Testis (tissue), 2 donors: ENCODE measurements at regions not wholly inside any gene's neighbourhood (a gene's known extent, or its start where the extent isn't known, plus 50 kb on each side); places are given as distances from the start of the nearest gene placed in this dataset.

Source experiments
- DNase-seq: peaks from one replicate; pipeline ENCODE4 v3.0.0-alpha.2; 2019
- H3K27ac ChIP-seq, 2 donors: fragments of 200-600 bp; sonication (generic); one replicate each; pipeline ENCODE4 v1.5.1; 2019
- H3K27me3 ChIP-seq: fragments of 200-600 bp; sonication (generic); one replicate; pipeline ENCODE4 v1.5.1; 2019
- H3K36me3 ChIP-seq: fragments of 200-600 bp; sonication (generic); one replicate; pipeline ENCODE4 v1.5.1; 2017; ENCODE audit warnings: low read depth; ENCODE audit errors: missing control alignments
- H3K4me1 ChIP-seq: fragments of 200-600 bp; sonication (generic); one replicate; pipeline ENCODE4 v1.5.1; 2019
- H3K4me3 ChIP-seq, 2 donors: fragments of 200-600 bp; sonication (generic); one replicate each; pipeline ENCODE4 v1.5.1; 2017 to 2019
- H3K9me3 ChIP-seq: fragments of 200-600 bp; sonication (generic); one replicate; pipeline ENCODE4 v1.5.1; 2017
- CTCF ChIP-seq, 3 experiments: fragments of 450-650 bp in 2 of 3; fragments of 200-600 bp in 1 of 3; sonication (generic) in 1 of 3; IDR thresholded peaks; one replicate each; pipeline ENCODE4 v1.5.1; 2016 to 2019; ENCODE audit warnings: antibody characterized with exemption in 3 of 3, mild to moderate bottlenecking in 2 of 3, moderate library complexity in 1 of 3
- POLR2A ChIP-seq: fragments of 450-650 bp; IDR thresholded peaks from one replicate; pipeline ENCODE4 v1.6.1; 2017; ENCODE audit warnings: antibody characterized with exemption, mild to moderate bottlenecking, moderate library complexity
- WGBS, 2 donors: methylation state at CpG; one replicate each; pipeline ENCODE4 v1.1.5; 2018; 5-methylcytosine and 5-hydroxymethylcytosine counted together
- intact Hi-C: fragments of 100-400 bp; cut with DNase I; formaldehyde crosslinking; loops from one replicate; pipeline ENCODE4 v1.15.1; 2023; ENCODE audit warnings: low total_unique reads

GRCh38 chr6:165858586-165858985 is 195.5 kb upstream of the PDE10A start:
- no peak overlapping the region for H3K27ac ChIP-seq
- DNase-seq = no peak
- peak in 1 of 3 experiments; percentile 15 for TF ChIP-seq CTCF (IDR thresholded peaks at IDR 0.05)
- TF ChIP-seq POLR2A = no peak
- H3K27me3 ChIP-seq = no peaks in the 10 kb centered on the region
- no peaks in the 10 kb centered on the region for H3K4me1 ChIP-seq
- no peak overlapping the region for H3K4me3 ChIP-seq
- intact Hi-C loops = no loop called here
- H3K36me3 ChIP-seq = no peaks in the 10 kb centered on the region
- WGBS, 2 donors = 13 to 55% methylated on average over 1 of the region's 1 CpG
- H3K9me3 ChIP-seq = no peaks in the 10 kb centered on the region

- Histone ChIP-seq H3K4me1 (no peaks in the 10 kb centered on the region), H3K27me3 (no peaks in the 10 kb centered on the region), H3K9me3 (no peaks in the 10 kb centered on the region), H3K4me3 (no peak overlapping the region), H3K36me3 (no peaks in the 10 kb centered on the region), H3K27ac (no peak overlapping the region)
- WGBS, 2 donors = 67 to 79% methylated on average over 5 of the region's 5 CpGs
- no peak for DNase-seq
- intact Hi-C loops = no loop called here
- no peak for TF ChIP-seq POLR2A
- TF ChIP-seq CTCF (IDR thresholded peaks at IDR 0.05) = no peak
These were observed 192.8 kb upstream of the PDE10A start for GRCh38 chr6:165855856-165856255.

DNA sequence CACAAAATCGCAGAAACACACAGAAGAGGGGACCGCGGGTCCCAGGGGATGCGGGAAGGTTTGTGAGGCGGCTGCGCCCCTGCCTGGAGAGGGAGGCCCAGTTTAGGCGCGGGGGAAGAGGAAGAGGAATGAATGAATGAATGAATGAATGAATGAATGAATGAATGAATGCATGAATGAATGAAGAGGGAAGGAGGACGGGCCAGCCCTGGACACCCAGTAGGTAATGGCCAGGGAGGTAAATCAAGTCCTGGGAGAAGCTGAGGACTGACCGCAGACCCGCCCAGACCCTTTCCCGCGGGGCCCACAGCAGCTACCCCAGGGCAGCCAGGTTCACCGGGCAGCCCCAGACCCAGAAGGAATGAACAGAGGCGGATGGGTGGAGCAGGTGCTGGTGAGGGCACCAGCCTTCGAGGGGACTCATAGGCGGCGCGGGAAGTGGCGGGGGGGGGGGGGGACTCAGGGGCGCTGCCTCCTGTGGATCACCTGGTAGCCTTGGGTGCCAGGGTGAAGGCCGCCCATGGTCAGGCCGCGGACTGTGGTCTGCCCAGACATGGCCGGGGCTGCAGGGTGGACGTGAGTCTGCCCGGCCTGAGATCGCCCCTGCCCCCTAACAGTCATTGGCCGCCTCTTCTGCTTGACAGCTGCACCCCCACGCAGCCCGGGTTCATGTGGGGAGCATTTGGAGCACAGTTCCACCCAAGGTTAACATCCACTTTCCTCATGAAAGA is 192.0 kb upstream of the PDE10A start:
- TF ChIP-seq POLR2A = no peak
- TF ChIP-seq CTCF (IDR thresholded peaks at IDR 0.05) = no peak
- Histone ChIP-seq H3K27me3 (no peaks in the 10 kb centered on the region), H3K4me1 (peaks cover 2% of the 10 kb centered on the region), H3K36me3 (no peaks in the 10 kb centered on the region), H3K9me3 (no peaks in the 10 kb centered on the region), H3K27ac (no peak overlapping the region), H3K4me3 (peak overlapping the region in 1 of 2 donors; percentile 8)
- WGBS, 2 donors = 29 to 68% methylated on average over 15 to 24 of the region's 31 CpGs
- DNase-seq = no peak
- intact Hi-C loops = no loop called here

GRCh38 chr6:165854061-165854862 is 191.2 kb upstream of the PDE10A start:
- H3K4me1 ChIP-seq = peaks cover 4% of the 10 kb centered on the region
- peak overlapping the region; percentile 8 to 12 for H3K4me3 ChIP-seq
- no peaks in the 10 kb centered on the region for H3K9me3 ChIP-seq
- H3K36me3 ChIP-seq = no peaks in the 10 kb centered on the region
- WGBS, 2 donors = 7 to 18% methylated on average over 21 to 41 of the region's 67 CpGs
- no peaks in the 10 kb centered on the region for H3K27me3 ChIP-seq
- intact Hi-C loops = no loop called here
- DNase-seq = no peak
- no peak overlapping the region for H3K27ac ChIP-seq
- TF ChIP-seq POLR2A (no peak), CTCF (IDR thresholded peaks at IDR 0.05) (no peak)
